ENCODE measurements at regions not wholly inside any gene's neighbourhood (a gene's known extent, or its start where the extent isn't known, plus 50 kb on each side); places are given as distances from the start of the nearest gene placed in this dataset.
"Not testable (repeated sequence)": the region's sequence is repeated elsewhere in the genome, so short reads cannot be mapped to it uniquely, and the experiment has no call there.

DNA sequence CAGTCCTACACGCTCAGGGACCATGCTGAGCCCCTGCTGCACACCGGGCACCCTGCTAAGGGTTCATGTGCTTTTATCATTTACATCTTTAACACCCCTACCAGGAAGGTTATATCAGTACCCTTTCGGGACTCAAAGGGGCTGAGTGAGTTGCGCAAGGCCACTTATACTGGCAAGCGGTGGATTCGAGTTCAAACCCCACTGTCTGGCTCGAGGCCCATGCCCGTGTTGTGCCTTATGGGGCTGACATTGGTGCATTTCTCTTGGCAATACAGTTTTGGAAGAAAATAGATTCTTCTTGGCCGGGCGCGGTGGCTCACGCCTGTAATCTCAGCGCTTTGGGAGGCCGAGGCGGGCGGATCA, 69.5 kb upstream of the MAP4K4 start:
- Mint-ChIP-seq H3K36me3 (peaks cover 0 to 12% of the 10 kb centered on the region in 2 donors), H3K4me3 (peak overlapping the region in 1 of 2 donors; percentile 87), H3K9me3 (peaks cover 0 to under 1% (median 0%) of the 10 kb centered on the region in 7 donors), H3K27me3 (ENCODE audit: low read depth in 3 of 3) (peaks cover 11 to 15% (median 13%) of the 10 kb centered on the region in 3 donors), H3K4me1 (peaks cover 41% of the 10 kb centered on the region), H3K27ac (peak overlapping the region; percentile 81 to 96 (median 89))
- H3K4me3 ChIP-seq (replicated peaks in 1 of 3; ENCODE audit: low read depth in 2 of 3, low read length in 3 of 3) = no peak overlapping the region
- WGBS (ENCODE audit: insufficient coverage) = 86% methylated on average over 9 of the region's 16 CpGs
- no peaks in the 10 kb centered on the region for H3K27me3 ChIP-seq (ENCODE audit: control insufficient read depth in 2 of 2, insufficient read depth in 2 of 2, low read length in 2 of 2)
- no peaks in the 10 kb centered on the region for H3K79me2 ChIP-seq (ENCODE audit: insufficient read depth, low read length)
- no peaks in the 10 kb centered on the region for H3K9me3 ChIP-seq (replicated peaks in 1 of 2; ENCODE audit: control insufficient read depth in 1 of 2, insufficient read depth in 1 of 2, low read length in 2 of 2)
- peak overlapping the region; percentile 82 for H2AFZ ChIP-seq (ENCODE audit: insufficient read depth, low read depth, low read length, poor library complexity, severe bottlenecking)
- no peak overlapping the region for H3K4me2 ChIP-seq (replicated peaks; ENCODE audit: extremely low read depth, low read length, poor library complexity, severe bottlenecking)
- H3K4me1 ChIP-seq (ENCODE audit: control insufficient read depth in 1 of 2, insufficient read depth in 2 of 2, low read length in 2 of 2) = peaks cover 46% of the 10 kb centered on the region in 2 donors
- TF ChIP-seq, protein P1, sequence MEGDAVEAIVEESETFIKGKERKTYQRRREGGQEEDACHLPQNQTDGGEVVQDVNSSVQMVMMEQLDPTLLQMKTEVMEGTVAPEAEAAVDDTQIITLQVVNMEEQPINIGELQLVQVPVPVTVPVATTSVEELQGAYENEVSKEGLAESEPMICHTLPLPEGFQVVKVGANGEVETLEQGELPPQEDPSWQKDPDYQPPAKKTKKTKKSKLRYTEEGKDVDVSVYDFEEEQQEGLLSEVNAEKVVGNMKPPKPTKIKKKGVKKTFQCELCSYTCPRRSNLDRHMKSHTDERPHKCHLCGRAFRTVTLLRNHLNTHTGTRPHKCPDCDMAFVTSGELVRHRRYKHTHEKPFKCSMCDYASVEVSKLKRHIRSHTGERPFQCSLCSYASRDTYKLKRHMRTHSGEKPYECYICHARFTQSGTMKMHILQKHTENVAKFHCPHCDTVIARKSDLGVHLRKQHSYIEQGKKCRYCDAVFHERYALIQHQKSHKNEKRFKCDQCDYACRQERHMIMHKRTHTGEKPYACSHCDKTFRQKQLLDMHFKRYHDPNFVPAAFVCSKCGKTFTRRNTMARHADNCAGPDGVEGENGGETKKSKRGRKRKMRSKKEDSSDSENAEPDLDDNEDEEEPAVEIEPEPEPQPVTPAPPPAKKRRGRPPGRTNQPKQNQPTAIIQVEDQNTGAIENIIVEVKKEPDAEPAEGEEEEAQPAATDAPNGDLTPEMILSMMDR (IDR thresholded peaks at IDR 0.05) = no peak
- intact Hi-C loops (cut with micrococcal nuclease) = loop anchor here in 1 of 2 donors (10.0 kb wide), 2 partner anchors 67 to 183 kb away; partner anchors contain the start of gene MAP4K4
- H4K20me1 ChIP-seq (ENCODE audit: insufficient read depth, low read length) = no peaks in the 10 kb centered on the region
- H3K9ac ChIP-seq (ENCODE audit: insufficient read depth, low read length, poor library complexity, severe bottlenecking) = peak overlapping the region; percentile 57
- no peak for DNase-seq
- no peaks in the 10 kb centered on the region for H3K36me3 ChIP-seq (replicated peaks in 1 of 2; ENCODE audit: control insufficient read depth in 1 of 2, insufficient read depth in 2 of 2, low read length in 2 of 2)
- H3K27ac ChIP-seq (ENCODE audit: low read depth in 1 of 2, low read length in 2 of 2) = peak overlapping the region; percentile 63 to 82

DNA sequence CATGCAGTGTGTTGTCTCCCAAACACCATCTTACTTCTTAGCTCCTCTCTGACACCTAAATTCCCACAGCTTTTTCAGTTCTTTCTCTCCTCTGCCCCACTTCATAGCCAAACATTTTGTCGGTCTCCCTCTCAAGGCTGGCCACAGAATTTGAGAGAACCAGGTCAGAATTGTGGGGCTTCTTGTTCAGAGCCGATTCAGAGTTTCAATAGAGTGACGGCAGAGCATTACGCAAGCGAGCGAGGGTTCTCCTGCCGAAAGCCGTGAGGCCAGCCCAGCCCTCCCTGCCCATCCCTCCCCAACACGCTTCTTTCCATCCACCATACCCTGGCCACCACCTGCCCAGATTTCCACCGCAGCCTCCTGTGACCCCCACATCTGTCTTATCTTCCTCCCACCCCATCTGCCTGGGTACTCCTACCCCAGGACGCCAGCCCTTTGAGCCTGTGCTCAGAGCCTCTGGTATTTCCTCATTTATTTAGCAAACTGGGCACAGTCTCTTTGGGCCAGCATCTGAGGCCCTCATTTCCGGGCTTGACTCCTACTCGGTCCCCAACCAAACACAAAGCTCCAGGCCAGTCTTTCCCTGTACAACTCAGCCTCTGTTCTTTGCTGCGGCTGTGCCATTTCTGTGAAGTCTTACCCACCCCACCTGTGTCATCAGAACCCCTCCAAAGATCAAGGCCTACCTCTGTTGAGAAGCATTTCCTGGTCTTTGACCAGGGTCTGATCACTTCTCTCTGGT, 70.0 kb upstream of the MAP4K4 start:
- Mint-ChIP-seq H3K27me3 (ENCODE audit: low read depth in 3 of 3) (peaks cover 13 to 15% (median 14%) of the 10 kb centered on the region in 3 donors), H3K4me3 (peak overlapping the region; percentile 60 to 87), H3K36me3 (peaks cover 5 to 15% of the 10 kb centered on the region in 2 donors), H3K9me3 (peaks cover 0 to 3% (median 1%) of the 10 kb centered on the region in 7 donors), H3K4me1 (peaks cover 46% of the 10 kb centered on the region), H3K27ac (peak overlapping the region; percentile 81 to 96 (median 89))
- peak overlapping the region; percentile 63 to 82 for H3K27ac ChIP-seq (ENCODE audit: low read depth in 1 of 2, low read length in 2 of 2)
- H2AFZ ChIP-seq (ENCODE audit: insufficient read depth, low read depth, low read length, poor library complexity, severe bottlenecking) = peak overlapping the region; percentile 82
- peak overlapping the region in 1 of 3 experiments; percentile 46 for H3K4me3 ChIP-seq (replicated peaks in 1 of 3; ENCODE audit: low read depth in 2 of 3, low read length in 3 of 3)
- DNase-seq = peak; percentile 67 to 80 (median 72)
- peak overlapping the region; percentile 57 for H3K9ac ChIP-seq (ENCODE audit: insufficient read depth, low read length, poor library complexity, severe bottlenecking)
- H3K36me3 ChIP-seq (replicated peaks in 1 of 2; ENCODE audit: control insufficient read depth in 1 of 2, insufficient read depth in 2 of 2, low read length in 2 of 2) = no peaks in the 10 kb centered on the region
- H3K9me3 ChIP-seq (replicated peaks in 1 of 2; ENCODE audit: control insufficient read depth in 1 of 2, insufficient read depth in 1 of 2, low read length in 2 of 2) = no peaks in the 10 kb centered on the region
- no peaks in the 10 kb centered on the region for H3K79me2 ChIP-seq (ENCODE audit: insufficient read depth, low read length)
- no peaks in the 10 kb centered on the region for H4K20me1 ChIP-seq (ENCODE audit: insufficient read depth, low read length)
- peak overlapping the region; percentile 62 for H3K4me2 ChIP-seq (replicated peaks; ENCODE audit: extremely low read depth, low read length, poor library complexity, severe bottlenecking)
- TF ChIP-seq, protein P1 (IDR thresholded peaks at IDR 0.05) = no peak
- WGBS (ENCODE audit: insufficient coverage) = 29% methylated on average over 13 of the region's 14 CpGs
- H3K4me1 ChIP-seq (ENCODE audit: control insufficient read depth in 1 of 2, insufficient read depth in 2 of 2, low read length in 2 of 2) = peaks cover 52% of the 10 kb centered on the region in 2 donors
- intact Hi-C loops (cut with micrococcal nuclease) = loop anchor here in 1 of 2 donors (10.0 kb wide), 2 partner anchors 67 to 183 kb away; partner anchors contain the start of gene MAP4K4
- no peaks in the 10 kb centered on the region for H3K27me3 ChIP-seq (ENCODE audit: control insufficient read depth in 2 of 2, insufficient read depth in 2 of 2, low read length in 2 of 2)

DNA sequence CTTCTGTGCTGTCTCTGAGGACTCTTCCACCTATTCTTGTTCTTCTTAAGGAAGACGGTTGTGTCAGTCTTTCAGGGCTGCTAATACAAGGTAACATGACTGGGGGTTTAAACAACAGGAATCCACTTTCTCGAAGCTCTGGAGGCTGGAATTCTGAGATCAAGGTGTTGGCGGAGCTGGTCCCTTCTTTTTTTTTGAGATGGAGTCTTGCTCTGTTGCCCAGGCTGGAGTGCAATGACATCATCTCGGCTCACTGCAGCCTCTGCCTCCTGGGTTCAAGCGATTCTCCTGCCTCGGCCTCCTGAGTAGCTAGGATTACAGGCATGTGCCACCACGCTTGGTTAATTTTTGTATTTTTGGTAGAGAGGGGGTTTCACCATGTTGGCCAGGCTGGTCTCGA, 71.7 kb upstream of the MAP4K4 start:
- Mint-ChIP-seq H3K4me1 (peaks cover 59% of the 10 kb centered on the region), H3K27ac (peak overlapping the region; percentile 48 to 96 (median 72)), H3K36me3 (peaks cover 12 to 22% of the 10 kb centered on the region in 2 donors), H3K4me3 (peak overlapping the region in 1 of 2 donors; percentile 72), H3K27me3 (ENCODE audit: low read depth in 3 of 3) (peaks cover 17 to 23% (median 18%) of the 10 kb centered on the region in 3 donors)
- H2AFZ ChIP-seq (ENCODE audit: insufficient read depth, low read depth, low read length, poor library complexity, severe bottlenecking); DNase-seq; H3K4me3 ChIP-seq (replicated peaks in 1 of 3; ENCODE audit: low read depth in 2 of 3, low read length in 3 of 3); H4K20me1 ChIP-seq (ENCODE audit: insufficient read depth, low read length); H3K4me2 ChIP-seq (replicated peaks; ENCODE audit: extremely low read depth, low read length, poor library complexity, severe bottlenecking); H3K9me3 ChIP-seq (replicated peaks in 1 of 2; ENCODE audit: control insufficient read depth in 1 of 2, insufficient read depth in 1 of 2, low read length in 2 of 2); H3K9me3 Mint-ChIP-seq; H3K9ac ChIP-seq (ENCODE audit: insufficient read depth, low read length, poor library complexity, severe bottlenecking); H3K36me3 ChIP-seq (replicated peaks in 1 of 2; ENCODE audit: control insufficient read depth in 1 of 2, insufficient read depth in 2 of 2, low read length in 2 of 2); H3K27me3 ChIP-seq (ENCODE audit: control insufficient read depth in 2 of 2, insufficient read depth in 2 of 2, low read length in 2 of 2); H3K79me2 ChIP-seq (ENCODE audit: insufficient read depth, low read length): not testable (repeated sequence)
- Histone ChIP-seq H3K27ac (ENCODE audit: low read depth in 1 of 2, low read length in 2 of 2) (peak overlapping the region in 1 of 2 donors; percentile 27), H3K4me1 (ENCODE audit: control insufficient read depth in 1 of 2, insufficient read depth in 2 of 2, low read length in 2 of 2) (peaks cover 63 to 64% of the 10 kb centered on the region in 2 donors)
- 94% methylated on average over 5 of the region's 8 CpGs for WGBS (ENCODE audit: insufficient coverage)
- intact Hi-C loops (cut with micrococcal nuclease) = loop anchor here in 1 of 2 donors (10.0 kb wide), 2 partner anchors 69 to 181 kb away; partner anchors contain the start of gene MAP4K4
